GM19238 (cell line): ENCODE measurements at regions not wholly inside any gene's neighbourhood (a gene's known extent, or its start where the extent isn't known, plus 50 kb on each side); places are given as distances from the start of the nearest gene placed in this dataset.

Experiments used
- DNase-seq: peaks from one replicate; pipeline ENCODE4 v3.0.0; 2011; ENCODE audit warnings: low spot score; ENCODE audit not compliant: insufficient read length

DNA sequence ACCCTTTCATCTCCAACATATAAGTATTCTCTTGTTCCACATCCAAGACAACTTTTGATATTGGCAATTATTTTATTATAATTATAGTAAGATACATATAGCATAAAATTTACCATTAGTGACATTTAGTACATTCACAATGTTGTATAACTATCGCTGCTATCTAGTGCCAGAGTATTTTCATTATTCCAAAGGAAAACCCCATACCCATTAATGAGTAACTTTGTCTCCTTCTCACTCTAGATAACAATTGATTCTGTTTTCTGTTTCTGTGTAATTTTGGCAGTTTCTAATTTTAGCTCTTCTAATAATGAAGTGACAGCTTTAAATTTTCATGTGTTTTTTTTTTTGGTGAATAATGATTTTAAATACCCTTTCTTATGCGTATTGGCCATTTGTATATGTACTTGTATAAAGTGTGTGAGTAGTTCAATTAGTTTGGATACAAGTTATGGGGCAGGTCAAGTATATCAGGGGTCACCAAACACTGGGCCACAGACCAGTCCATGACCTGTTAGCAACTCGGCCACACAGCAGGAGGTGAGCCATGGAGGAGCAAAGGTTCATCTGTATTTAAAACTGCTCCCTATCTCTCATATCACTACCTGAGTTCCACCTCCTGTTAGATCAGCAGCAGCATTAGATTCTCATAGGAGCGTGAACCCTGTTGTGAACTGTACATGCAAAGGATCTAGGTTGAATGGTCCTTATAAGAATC, 97.2 kb upstream of the SYT1 start:
- no peak for DNase-seq

DNA sequence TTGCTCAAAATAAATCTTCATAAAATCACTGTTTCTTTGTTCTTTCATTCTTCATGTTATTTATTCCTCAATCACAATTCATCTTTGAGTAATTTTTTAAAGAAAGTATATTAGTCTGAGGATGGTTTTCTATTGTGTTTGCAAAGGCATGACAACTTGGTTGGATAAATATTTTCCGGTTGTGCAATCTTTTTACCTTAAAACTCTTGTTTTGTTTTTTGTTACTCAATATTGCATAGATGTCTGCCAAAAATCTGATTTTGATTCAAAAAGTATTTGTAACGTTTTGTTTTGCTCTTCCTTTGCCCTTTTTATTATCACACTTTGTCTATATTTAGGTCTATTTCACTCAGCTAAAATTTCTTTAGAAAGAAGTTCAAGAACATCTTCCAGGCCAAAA, 86.2 kb upstream of the SYT1 start:
- DNase-seq = no peak

DNA sequence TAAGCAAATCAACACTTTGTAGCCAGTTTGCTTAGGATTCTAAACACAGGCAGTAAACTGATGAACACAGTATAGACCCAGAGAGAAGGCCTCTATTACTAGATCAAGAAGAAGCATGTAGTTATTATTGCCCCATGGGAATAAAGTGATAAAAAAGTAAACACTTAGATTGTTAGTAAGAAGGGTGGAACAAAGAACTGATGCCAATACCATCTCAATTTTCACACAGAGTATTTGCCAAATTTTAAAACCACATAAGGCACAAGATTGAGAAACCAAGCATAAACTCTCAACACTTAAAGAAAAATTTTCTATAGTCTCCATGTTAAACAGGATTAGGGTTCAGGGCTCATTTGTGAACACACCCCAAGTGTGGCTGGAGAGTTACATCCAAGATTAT, 77.0 kb upstream of the SYT1 start:
- no peak for DNase-seq

DNA sequence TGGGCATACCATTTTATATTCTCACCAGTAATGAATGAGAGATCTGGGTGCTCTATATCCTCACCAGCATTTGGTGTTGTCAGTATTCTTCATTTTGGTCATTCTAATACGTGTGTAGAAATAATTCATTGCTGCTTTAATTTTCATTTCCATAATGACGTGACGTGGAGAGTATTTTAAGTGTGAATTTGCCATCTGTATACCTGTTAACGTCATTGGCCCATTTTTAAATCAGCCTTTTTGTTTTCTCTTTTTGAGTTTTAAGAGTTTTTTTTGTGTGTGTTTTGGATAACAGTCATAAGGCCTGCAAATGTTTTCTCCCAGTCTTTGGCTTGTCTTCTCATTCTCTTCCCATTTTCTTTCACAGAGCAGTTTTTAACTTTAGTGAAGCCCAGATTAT, 74.4 kb upstream of the SYT1 start:
- no peak for DNase-seq

DNA sequence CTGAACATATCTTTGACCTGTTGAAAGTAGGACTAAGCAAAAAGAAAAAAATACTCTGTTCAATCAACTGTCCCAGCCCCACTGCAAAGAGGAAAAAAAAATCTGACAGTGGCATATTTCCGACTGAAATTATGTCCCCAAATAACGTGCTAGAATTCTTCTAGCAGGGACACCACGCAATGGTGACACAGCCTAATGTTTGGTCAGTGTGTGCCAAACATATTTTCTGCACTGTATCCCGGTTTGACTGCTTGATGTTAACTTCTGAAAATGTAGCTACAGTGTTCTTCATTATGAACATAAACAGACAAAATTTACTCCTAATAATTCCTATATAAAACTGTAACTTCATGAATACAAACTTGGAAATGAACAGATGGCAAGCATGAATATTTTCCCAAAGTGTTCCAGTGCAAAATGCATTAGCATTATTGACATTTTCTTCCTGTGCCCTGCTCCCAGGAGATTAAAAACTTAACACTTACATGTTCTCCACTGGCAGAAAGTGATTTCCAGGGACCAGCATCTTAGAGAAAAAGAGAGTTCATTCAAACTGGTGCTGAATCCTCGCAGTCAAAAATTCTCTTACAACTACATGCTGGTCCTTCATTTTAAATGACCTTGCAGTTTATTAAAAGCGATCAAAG, 72.4 kb upstream of the SYT1 start:
- no peak for DNase-seq

DNA sequence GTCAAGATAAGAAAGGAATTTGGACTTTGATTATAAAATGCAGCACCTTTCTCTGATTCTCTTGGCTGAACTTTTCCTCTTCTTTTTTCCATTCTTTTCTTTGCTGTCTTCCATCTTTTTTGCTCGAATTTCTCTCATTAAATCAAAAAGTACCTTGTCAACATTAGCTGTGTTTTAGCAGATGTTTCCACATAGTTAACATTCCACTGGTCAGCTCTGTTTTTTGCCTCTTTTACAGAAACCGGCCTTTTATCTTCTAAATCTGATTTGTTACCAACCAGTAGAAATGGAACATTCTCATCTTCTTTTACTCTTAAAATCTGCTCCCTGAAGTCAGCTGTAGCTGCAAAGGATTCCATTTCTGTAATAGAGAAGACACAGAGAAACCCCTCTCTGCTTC, 71.1 kb upstream of the SYT1 start:
- DNase-seq = no peak

DNA sequence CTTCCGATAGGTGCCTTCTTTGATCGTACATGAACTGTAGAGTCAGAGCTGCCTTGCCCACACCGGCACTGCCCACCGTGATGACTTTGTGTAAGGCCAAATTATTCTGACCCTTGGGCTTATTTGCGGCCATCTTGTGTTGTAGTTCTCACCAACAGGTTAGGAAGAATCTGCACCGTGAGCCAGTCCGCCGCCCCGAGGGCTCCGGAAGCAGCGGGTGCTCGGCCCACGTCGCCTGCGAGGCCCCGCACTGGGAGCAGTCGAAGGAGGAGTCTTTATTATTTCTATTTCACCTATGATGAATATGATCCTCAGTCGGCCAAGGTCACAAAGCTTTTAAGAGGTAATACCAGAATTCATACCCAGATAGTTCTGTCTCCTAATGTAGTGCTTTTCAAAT, 70.6 kb upstream of the SYT1 start:
- no peak for DNase-seq

DNA sequence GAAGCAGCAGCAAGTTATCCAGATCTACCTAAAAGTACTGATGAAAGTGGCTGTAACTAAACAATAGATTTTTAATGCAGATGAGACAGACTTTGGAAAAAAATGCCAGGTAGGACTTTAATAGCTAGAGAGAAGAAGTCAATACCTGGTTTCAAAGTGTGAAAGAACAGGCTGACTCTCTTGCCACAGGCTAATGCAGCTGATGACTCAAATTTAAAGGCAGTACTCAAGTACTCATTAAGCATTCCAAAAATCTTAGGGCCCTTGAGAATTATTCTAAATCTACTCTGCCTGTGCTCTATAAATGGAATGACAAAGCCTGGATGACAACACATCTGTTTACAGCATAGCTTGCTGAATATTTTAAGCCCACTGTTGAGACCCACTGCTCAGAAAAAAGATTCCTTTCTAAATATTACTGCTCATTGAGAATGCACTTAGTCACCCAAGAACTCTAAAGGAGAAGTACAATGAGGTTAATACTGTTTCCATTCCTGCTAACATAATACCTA, 68.6 kb upstream of the SYT1 start:
- DNase-seq = no peak

DNA sequence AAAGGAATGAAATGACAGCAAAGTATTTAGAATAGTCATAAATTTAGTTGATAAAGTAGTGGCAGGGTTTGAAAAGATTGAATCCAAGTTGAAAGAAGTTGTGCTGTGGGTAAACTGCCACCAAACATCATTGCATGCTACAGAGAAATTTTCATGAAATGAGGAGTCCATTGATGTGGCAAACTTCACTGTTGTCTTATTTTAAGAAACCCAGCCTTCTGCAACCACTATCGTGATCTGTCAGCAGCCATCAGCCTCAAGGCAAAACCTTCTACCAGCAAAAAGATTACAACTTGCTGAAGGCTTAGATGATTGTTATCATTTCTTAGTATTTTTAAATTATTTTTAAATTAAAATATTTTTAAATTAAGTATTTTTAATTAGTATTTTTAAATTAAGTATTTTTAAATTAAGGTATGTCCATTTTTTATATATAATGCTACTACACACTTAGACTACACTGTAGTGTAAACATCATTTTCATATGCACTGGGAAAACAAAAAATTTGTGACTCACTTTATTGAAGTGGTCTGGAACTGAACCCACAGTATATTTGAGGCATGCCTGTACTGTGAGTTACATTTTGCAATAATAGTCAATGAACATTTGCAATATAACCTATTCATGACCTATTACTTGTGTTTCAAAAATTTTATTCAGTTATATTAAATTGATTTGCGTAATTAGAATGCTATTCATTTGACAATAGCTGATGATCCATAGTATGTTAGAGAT, 67.2 kb upstream of the SYT1 start:
- DNase-seq = no peak

DNA sequence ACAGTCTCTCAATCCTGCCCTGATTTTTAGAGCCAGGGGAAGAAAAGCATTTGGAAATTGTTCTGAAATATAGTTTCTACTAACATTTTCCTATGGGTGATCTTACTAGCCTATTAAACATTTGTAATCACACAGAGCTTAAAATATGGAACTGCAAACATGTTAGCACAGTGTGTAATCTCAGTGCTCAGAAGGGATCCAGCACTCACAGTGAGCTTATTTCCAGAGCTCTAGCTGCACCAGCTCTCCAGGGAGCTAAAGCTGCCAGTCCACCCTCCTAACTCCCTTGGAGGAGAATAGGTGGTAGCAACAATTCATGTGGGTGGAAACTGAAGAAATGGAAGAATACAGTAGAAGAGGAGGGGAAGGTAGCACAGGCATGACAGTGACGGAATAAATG, 64.9 kb upstream of the SYT1 start:
- DNase-seq = no peak

DNA sequence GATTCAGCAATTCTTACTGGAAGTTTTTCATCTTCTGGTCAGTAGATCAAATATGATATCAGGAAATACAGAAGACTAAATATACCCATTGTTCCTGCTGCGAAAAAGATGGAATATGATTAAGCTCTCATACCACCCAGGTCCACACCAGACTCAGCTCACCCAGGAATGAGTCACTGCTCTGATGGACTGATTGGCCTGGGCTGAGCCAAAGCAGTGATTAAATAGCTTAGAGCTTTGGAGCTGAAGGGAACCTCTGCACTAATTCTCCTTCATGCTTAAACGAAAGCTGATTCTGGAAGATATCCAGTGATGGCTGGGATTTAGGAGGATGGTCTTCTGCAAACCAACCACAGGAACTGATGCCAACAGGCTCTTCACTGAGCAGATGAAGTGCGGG, 62.0 kb upstream of the SYT1 start:
- DNase-seq = no peak

DNA sequence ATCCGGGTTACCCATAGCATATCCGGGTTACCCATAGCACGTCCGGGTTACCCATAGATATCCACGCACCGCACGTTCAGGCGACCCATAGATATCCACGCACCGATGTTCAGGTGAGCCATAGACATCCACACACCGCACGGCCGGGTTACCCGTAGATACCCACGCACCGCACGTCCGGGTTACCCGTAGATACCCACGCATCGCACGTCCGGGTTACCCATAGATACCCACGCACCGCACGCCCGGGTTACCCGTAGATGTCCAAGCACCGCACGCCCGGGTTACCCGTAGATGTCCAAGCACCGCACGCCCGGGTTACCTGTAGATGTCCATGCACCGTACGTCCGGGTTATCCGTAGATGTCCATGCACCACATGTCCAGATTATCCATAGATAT, 60.3 kb upstream of the SYT1 start:
- no peak for DNase-seq
